Esophagus muscularis mucosa (tissue), 4 donors: ENCODE measurements at regions not wholly inside any gene's neighbourhood (a gene's known extent, or its start where the extent isn't known, plus 50 kb on each side); places are given as distances from the start of the nearest gene placed in this dataset.

ENCODE experiments used
- DNase-seq: peaks from one replicate; pipeline ENCODE4 v3.0.0-alpha.2; 2017; ENCODE audit errors: extremely low spot score
- H3K27ac ChIP-seq, 4 donors: fragments of 200-600 bp; sonication (generic); replicated peaks in 1 of 4; 1 replicate in 3 of 4; 2 replicates in 1 of 4; pipeline ENCODE4 v1.5.1; 2016 to 2019; ENCODE audit warnings: mild to moderate bottlenecking in 1 of 4
- H3K27me3 ChIP-seq, 4 donors: fragments of 200-600 bp; sonication (generic); one replicate each; pipeline versions ENCODE4 v1.5.1 to v1.6.0; 2016 to 2019
- H3K36me3 ChIP-seq, 4 donors: fragments of 200-600 bp; sonication (generic); one replicate each; pipeline ENCODE4 v1.5.1; 2016 to 2019
- H3K4me1 ChIP-seq, 4 donors: fragments of 200-600 bp; sonication (generic); one replicate each; pipeline ENCODE4 v1.5.1; 2016 to 2019
- H3K4me3 ChIP-seq, 4 donors: fragments of 200-600 bp; sonication (generic); 1 replicate in 2 of 4; 2 replicates in 2 of 4; pipeline ENCODE4 v1.5.1; 2016 to 2019; ENCODE audit warnings: mild to moderate bottlenecking in 4 of 4, moderate library complexity in 1 of 4
- H3K9me3 ChIP-seq, 4 donors: fragments of 200-600 bp; sonication (generic); 1 replicate in 3 of 4; 2 replicates in 1 of 4; pipeline ENCODE4 v1.5.1; 2016 to 2019
- CTCF ChIP-seq, 3 experiments: fragments of 200-600 bp in 2 of 3; fragments of 450-650 bp in 1 of 3; sonication (generic) in 2 of 3; IDR thresholded peaks; one replicate each; pipeline ENCODE4 v1.5.1; 2017 to 2019; ENCODE audit warnings: antibody characterized with exemption in 3 of 3, mild to moderate bottlenecking in 2 of 3, moderate library complexity in 1 of 3
- EP300 ChIP-seq: sonication (generic); formaldehyde crosslinking; IDR thresholded peaks from one replicate; pipeline ENCODE4 v1.6.1; 2017; ENCODE audit warnings: antibody characterized with exemption
- POLR2A ChIP-seq: fragments of 450-650 bp; IDR thresholded peaks from one replicate; pipeline ENCODE4 v1.6.1; 2017; ENCODE audit warnings: antibody characterized with exemption, moderate library complexity, mild to moderate bottlenecking, low read depth
- POLR2AphosphoS5 ChIP-seq, 2 donors: sonication (generic); formaldehyde crosslinking; IDR thresholded peaks; one replicate each; pipeline ENCODE4 v1.6.1; 2017; ENCODE audit warnings: antibody characterized with exemption in 2 of 2
- WGBS: methylation state at CpG from one replicate; pipeline ENCODE4 v1.1.5; 2018; 5-methylcytosine and 5-hydroxymethylcytosine counted together
- intact Hi-C: fragments of 100-400 bp; cut with DNase I; formaldehyde crosslinking; loops from one replicate; pipeline ENCODE4 v1.15.1; 2023

- intact Hi-C loops: no loop called here
- H3K4me1 ChIP-seq: no peaks in the 10 kb centered on the region
- TF ChIP-seq POLR2AphosphoS5 (IDR thresholded peaks at IDR 0.05): no peak
- no peak for TF ChIP-seq POLR2A
- no peak for TF ChIP-seq EP300
- TF ChIP-seq CTCF (IDR thresholded peaks at IDR 0.05): no peak
- peaks cover 0 to 9% (median 0%) of the 10 kb centered on the region in 4 donors for H3K27me3 ChIP-seq
- WGBS: 90% methylated on average over 1 of the region's 1 CpG
- DNase-seq: no peak
- H3K27ac ChIP-seq: no peak overlapping the region
- H3K9me3 ChIP-seq: no peaks in the 10 kb centered on the region
- H3K36me3 ChIP-seq: no peaks in the 10 kb centered on the region
- H3K4me3 ChIP-seq: no peak overlapping the region
Measured at GRCh38 chr2:120491111-120491625, 145.2 kb downstream of the INHBB start.

GRCh38 chr2:120493231-120493630, 147.3 kb downstream of the INHBB start:
- intact Hi-C loops: no loop called here
- DNase-seq: no peak
- no peaks in the 10 kb centered on the region for H3K36me3 ChIP-seq
- no peaks in the 10 kb centered on the region for H3K4me1 ChIP-seq
- H3K9me3 ChIP-seq: no peaks in the 10 kb centered on the region
- H3K4me3 ChIP-seq: no peak overlapping the region
- no peak for TF ChIP-seq POLR2AphosphoS5 (IDR thresholded peaks at IDR 0.05)
- no peak for TF ChIP-seq POLR2A
- no peak for TF ChIP-seq EP300
- TF ChIP-seq CTCF (IDR thresholded peaks at IDR 0.05): no peak
- 74% methylated on average over 5 of the region's 5 CpGs for WGBS
- H3K27me3 ChIP-seq: peaks cover 0 to 7% (median 0%) of the 10 kb centered on the region in 4 donors
- H3K27ac ChIP-seq: no peak overlapping the region

DNA sequence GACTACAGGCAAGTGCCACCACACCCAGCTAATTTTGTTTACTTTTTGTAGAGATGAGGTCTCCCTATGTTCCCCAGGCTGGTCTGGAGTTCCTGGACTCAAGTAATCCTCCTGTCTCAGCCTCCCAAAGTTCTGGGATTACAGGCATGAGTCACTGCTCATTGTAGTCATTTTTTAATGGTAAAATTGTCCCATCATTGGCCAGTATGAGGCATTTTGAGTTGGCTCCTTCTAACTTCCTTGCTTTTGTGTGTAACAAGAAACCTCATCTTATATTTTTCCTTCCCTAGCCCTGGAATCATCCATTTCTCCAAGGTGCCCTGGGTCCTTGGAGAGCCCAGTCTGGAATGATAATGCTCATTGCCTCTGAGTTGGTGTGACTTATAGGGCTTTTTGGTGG, 148.5 kb downstream of the INHBB start:
- Histone ChIP-seq H3K4me1 (no peaks in the 10 kb centered on the region), H3K4me3 (no peak overlapping the region), H3K27ac (no peak overlapping the region), H3K27me3 (peaks cover 0 to under 1% (median 0%) of the 10 kb centered on the region in 4 donors), H3K9me3 (no peaks in the 10 kb centered on the region), H3K36me3 (no peaks in the 10 kb centered on the region)
- TF ChIP-seq POLR2A (no peak), POLR2AphosphoS5 (IDR thresholded peaks at IDR 0.05) (no peak), EP300 (no peak), CTCF (IDR thresholded peaks at IDR 0.05) (no peak)
- no peak for DNase-seq
- intact Hi-C loops: no loop called here

- WGBS: 65% methylated on average over 2 of the region's 2 CpGs
- TF ChIP-seq EP300 (no peak), POLR2AphosphoS5 (IDR thresholded peaks at IDR 0.05) (no peak), CTCF (IDR thresholded peaks at IDR 0.05) (no peak), POLR2A (no peak)
- H3K27me3 ChIP-seq: no peaks in the 10 kb centered on the region
- H3K27ac ChIP-seq: no peak overlapping the region
- no peaks in the 10 kb centered on the region for H3K9me3 ChIP-seq
- H3K4me1 ChIP-seq: no peaks in the 10 kb centered on the region
- intact Hi-C loops: no loop called here
- no peak for DNase-seq
- H3K4me3 ChIP-seq: no peak overlapping the region
- no peaks in the 10 kb centered on the region for H3K36me3 ChIP-seq
Measured at GRCh38 chr2:120495586-120495985, 149.7 kb downstream of the INHBB start.

DNA sequence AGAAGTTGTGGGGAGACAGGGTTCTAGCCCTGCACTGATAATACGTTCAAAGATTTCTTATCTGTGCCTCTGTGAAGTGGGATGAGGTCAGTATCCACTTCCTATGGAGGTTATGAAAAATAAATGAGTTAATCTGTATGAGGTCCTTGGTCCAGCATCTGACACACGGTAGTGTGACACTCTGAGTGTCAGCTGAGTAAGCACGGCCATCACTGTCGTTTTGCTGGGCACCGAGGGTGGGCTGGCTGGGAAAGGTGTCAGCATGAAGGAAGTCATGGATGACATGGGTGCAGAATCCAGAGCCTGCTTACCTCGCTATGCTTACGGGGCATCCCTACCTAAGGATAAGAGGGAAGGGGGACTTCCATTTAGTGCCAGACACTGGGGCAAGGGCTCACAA, 150.3 kb downstream of the INHBB start:
- Histone ChIP-seq H3K4me1 (no peaks in the 10 kb centered on the region), H3K27me3 (no peaks in the 10 kb centered on the region), H3K9me3 (no peaks in the 10 kb centered on the region), H3K4me3 (no peak overlapping the region), H3K27ac (no peak overlapping the region), H3K36me3 (no peaks in the 10 kb centered on the region)
- intact Hi-C loops: no loop called here
- TF ChIP-seq EP300: no peak
- TF ChIP-seq POLR2AphosphoS5 (IDR thresholded peaks at IDR 0.05): no peak
- TF ChIP-seq POLR2A: no peak
- WGBS: 84% methylated on average over 7 of the region's 7 CpGs
- no peak for DNase-seq
